Nephron (organoid): ENCODE measurements at regions not wholly inside any gene's neighbourhood (a gene's known extent, or its start where the extent isn't known, plus 50 kb on each side); places are given as distances from the start of the nearest gene placed in this dataset.

Source experiments
- H3K27ac Mint-ChIP-seq, 3 experiments: 2 replicates each; pipeline ENCODE4 v1.8.0; 2020; ENCODE audit warnings: mixed read lengths in 3 of 3, mild to moderate bottlenecking in 2 of 3, moderate library complexity in 1 of 3
- H3K27me3 Mint-ChIP-seq: 2 replicates; pipeline ENCODE4 v1.8.0; 2021; ENCODE audit warnings: low read depth, mild to moderate bottlenecking, moderate library complexity, mixed read lengths
- H3K36me3 Mint-ChIP-seq: 2 replicates; pipeline ENCODE4 v1.8.0; 2020; ENCODE audit warnings: low read depth, mixed read lengths
- H3K4me1 Mint-ChIP-seq: 2 replicates; pipeline ENCODE4 v1.8.0; 2020; ENCODE audit warnings: mixed read lengths
- H3K4me3 Mint-ChIP-seq, 3 experiments: 2 replicates each; pipeline ENCODE4 v1.8.0; 2020; ENCODE audit warnings: mild to moderate bottlenecking in 3 of 3, mixed read lengths in 3 of 3, moderate library complexity in 2 of 3
- H3K9me3 Mint-ChIP-seq: 2 replicates; pipeline ENCODE4 v1.8.0; 2020; ENCODE audit warnings: mixed read lengths
- CTCF ChIP-seq, 3 experiments: fragments of 200-600 bp; sonication (generic); IDR thresholded peaks; one replicate each; pipeline ENCODE4 v1.5.0; 2021; ENCODE audit warnings: antibody characterized with exemption in 3 of 3; ENCODE audit not compliant: unreplicated experiment in 3 of 3

- Mint-ChIP-seq H3K4me3 (no peak overlapping the region), H3K4me1 (peaks cover 11% of the 10 kb centered on the region), H3K27me3 (no peaks in the 10 kb centered on the region), H3K27ac (peak overlapping the region in 2 of 3 experiments; percentile 23 to 72), H3K36me3 (no peaks in the 10 kb centered on the region), H3K9me3 (no peaks in the 10 kb centered on the region)
- TF ChIP-seq CTCF (IDR thresholded peaks at IDR 0.05; ENCODE audit: unreplicated experiment in 3 of 3): no peak
Measured at GRCh38 chr1:238589843-238590435, 699.2 kb upstream of the ZP4 start.

GRCh38 chr1:238582816-238583215 is 692.1 kb upstream of the ZP4 start:
- Mint-ChIP-seq H3K36me3 (no peaks in the 10 kb centered on the region), H3K27ac (no peak overlapping the region), H3K4me1 (no peaks in the 10 kb centered on the region), H3K4me3 (no peak overlapping the region), H3K27me3 (no peaks in the 10 kb centered on the region), H3K9me3 (no peaks in the 10 kb centered on the region)
- TF ChIP-seq CTCF (IDR thresholded peaks at IDR 0.05; ENCODE audit: unreplicated experiment in 3 of 3): no peak

- Mint-ChIP-seq H3K36me3 (no peaks in the 10 kb centered on the region), H3K9me3 (no peaks in the 10 kb centered on the region), H3K4me3 (no peak overlapping the region), H3K27me3 (no peaks in the 10 kb centered on the region), H3K27ac (no peak overlapping the region), H3K4me1 (no peaks in the 10 kb centered on the region)
- no peak for TF ChIP-seq CTCF (IDR thresholded peaks at IDR 0.05; ENCODE audit: unreplicated experiment in 3 of 3)
Measured at GRCh38 chr1:238581332-238581731, 690.6 kb upstream of the ZP4 start.

- Mint-ChIP-seq H3K27ac (no peak overlapping the region), H3K4me3 (no peak overlapping the region), H3K36me3 (no peaks in the 10 kb centered on the region), H3K9me3 (peaks cover 3% of the 10 kb centered on the region), H3K27me3 (no peaks in the 10 kb centered on the region), H3K4me1 (no peaks in the 10 kb centered on the region)
- no peak for TF ChIP-seq CTCF (IDR thresholded peaks at IDR 0.05; ENCODE audit: unreplicated experiment in 3 of 3)
Measured at GRCh38 chr1:238568735-238569134, 678.0 kb upstream of the ZP4 start.

- peaks cover 5% of the 10 kb centered on the region for H3K27me3 Mint-ChIP-seq
- no peaks in the 10 kb centered on the region for H3K4me1 Mint-ChIP-seq
- H3K9me3 Mint-ChIP-seq: peaks cover 3% of the 10 kb centered on the region
- no peak for TF ChIP-seq CTCF (IDR thresholded peaks at IDR 0.05; ENCODE audit: unreplicated experiment in 3 of 3)
- peak overlapping the region in 1 of 3 experiments; percentile 28 for H3K27ac Mint-ChIP-seq
- no peaks in the 10 kb centered on the region for H3K36me3 Mint-ChIP-seq
- H3K4me3 Mint-ChIP-seq: no peak overlapping the region
Measured at GRCh38 chr1:238562341-238562740, 671.6 kb upstream of the ZP4 start.

- Mint-ChIP-seq H3K4me3 (no peak overlapping the region), H3K4me1 (no peaks in the 10 kb centered on the region), H3K36me3 (no peaks in the 10 kb centered on the region)
Measured at GRCh38 chr1:238558746-238559145, 668.0 kb upstream of the ZP4 start.

More at GRCh38 chr1:238558746-238559145, 668.0 kb upstream of the ZP4 start:
- H3K9me3 Mint-ChIP-seq: peaks cover under 1% of the 10 kb centered on the region
- H3K27me3 Mint-ChIP-seq: peaks cover 5% of the 10 kb centered on the region
- TF ChIP-seq CTCF (IDR thresholded peaks at IDR 0.05; ENCODE audit: unreplicated experiment in 3 of 3): no peak
- H3K27ac Mint-ChIP-seq: no peak overlapping the region
